Inflammatory macrophage treated with lipopolysaccharide for 4 hours (primary cell): ENCODE measurements at regions not wholly inside any gene's neighbourhood (a gene's known extent, or its start where the extent isn't known, plus 50 kb on each side); places are given as distances from the start of the nearest gene placed in this dataset.

Experiments
- DNase-seq: peaks from one replicate; pipeline ENCODE4 v3.0.0-alpha.2; 2020

- DNase-seq = no peak
Measured at GRCh38 chr1:14220811-14221210, 377.7 kb upstream of the KAZN start.

- no peak for DNase-seq
Measured at GRCh38 chr1:14222086-14222485, 376.4 kb upstream of the KAZN start.

GRCh38 chr1:14228677-14229076, 369.8 kb upstream of the KAZN start:
- DNase-seq = no peak

- no peak for DNase-seq
Measured at GRCh38 chr1:14233510-14233909, 365.0 kb upstream of the KAZN start.

GRCh38 chr1:14236097-14236496, 362.4 kb upstream of the KAZN start:
- DNase-seq = no peak

GRCh38 chr1:14238472-14239307, 359.8 kb upstream of the KAZN start:
- DNase-seq = no peak

- no peak for DNase-seq
Measured at GRCh38 chr1:14240265-14240664, 358.2 kb upstream of the KAZN start.

- no peak for DNase-seq
Measured at GRCh38 chr1:14242123-14242522, 356.4 kb upstream of the KAZN start.

GRCh38 chr1:14242870-14243269, 355.6 kb upstream of the KAZN start:
- DNase-seq = no peak

- no peak for DNase-seq
Measured at GRCh38 chr1:14245954-14246353, 352.5 kb upstream of the KAZN start.

GRCh38 chr1:14246471-14246870, 352.0 kb upstream of the KAZN start:
- DNase-seq = no peak

- no peak for DNase-seq
Measured at GRCh38 chr1:14247666-14248065, 350.8 kb upstream of the KAZN start.

- DNase-seq = no peak
Measured at GRCh38 chr1:14251871-14252270, 346.6 kb upstream of the KAZN start.

- no peak for DNase-seq
Measured at GRCh38 chr1:14253676-14254075, 344.8 kb upstream of the KAZN start.

- no peak for DNase-seq
Measured at GRCh38 chr1:14254251-14254650, 344.2 kb upstream of the KAZN start.

GRCh38 chr1:14255233-14255632, 343.3 kb upstream of the KAZN start:
- no peak for DNase-seq

- no peak for DNase-seq
Measured at GRCh38 chr1:14255711-14256110, 342.8 kb upstream of the KAZN start.

- DNase-seq = no peak
Measured at GRCh38 chr1:14259191-14259757, 339.2 kb upstream of the KAZN start.

GRCh38 chr1:14260480-14260879, 338.0 kb upstream of the KAZN start:
- DNase-seq = no peak

GRCh38 chr1:14261395-14261794, 337.1 kb upstream of the KAZN start:
- no peak for DNase-seq

- no peak for DNase-seq
Measured at GRCh38 chr1:14262637-14263036, 335.8 kb upstream of the KAZN start.

GRCh38 chr1:14263225-14263624, 335.3 kb upstream of the KAZN start:
- DNase-seq = no peak

GRCh38 chr1:14263671-14264070, 334.8 kb upstream of the KAZN start:
- DNase-seq = no peak

- DNase-seq = no peak
Measured at GRCh38 chr1:14265495-14265894, 333.0 kb upstream of the KAZN start.

- DNase-seq = no peak
Measured at GRCh38 chr1:14267991-14268390, 330.5 kb upstream of the KAZN start.
